GM12891 (cell line): ENCODE measurements at regions not wholly inside any gene's neighbourhood (a gene's known extent, or its start where the extent isn't known, plus 50 kb on each side); places are given as distances from the start of the nearest gene placed in this dataset.

Experiments used
- POLR2A ChIP-seq: IDR thresholded peaks from 2 replicates; pipeline ENCODE4 v1.6.1; 2011; ENCODE audit warnings: low read depth, low read length, control low read depth
- POLR2AphosphoS5 ChIP-seq: IDR thresholded peaks from 2 replicates; pipeline ENCODE4 v1.6.1; 2011; ENCODE audit warnings: low read depth, low read length, control low read depth
- SPI1 ChIP-seq: IDR thresholded peaks from 2 replicates; pipeline ENCODE4 v1.6.1; 2011; ENCODE audit warnings: low read depth, low read length, control low read depth

DNA sequence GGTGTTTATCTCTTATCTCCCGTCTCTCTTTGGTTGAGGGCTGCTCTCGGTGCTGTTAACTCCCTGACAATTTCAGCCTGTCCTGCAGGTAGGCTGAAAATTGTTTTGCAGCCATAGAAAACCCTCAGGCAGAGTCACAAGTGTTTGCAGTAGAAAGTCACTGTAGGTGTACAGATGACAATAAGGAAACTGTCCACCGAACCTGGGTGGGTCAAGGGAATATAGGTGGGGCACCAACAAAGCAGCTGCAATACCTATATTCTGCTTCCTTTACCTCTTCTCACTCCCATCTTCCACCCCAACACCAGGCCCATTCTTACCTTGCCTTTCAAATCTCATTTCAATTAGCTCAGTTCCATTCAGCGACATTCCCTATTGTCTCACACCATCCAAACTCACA, 381.8 kb downstream of the PPP1R2C start:
- no peak for TF ChIP-seq SPI1
- TF ChIP-seq POLR2AphosphoS5, result no peak
- no peak for TF ChIP-seq POLR2A
